ENCODE measurements at regions not wholly inside any gene's neighbourhood (a gene's known extent, or its start where the extent isn't known, plus 50 kb on each side); places are given as distances from the start of the nearest gene placed in this dataset.
"Not testable (repeated sequence)": the region's sequence is repeated elsewhere in the genome, so short reads cannot be mapped to it uniquely, and the experiment has no call there.

DNA sequence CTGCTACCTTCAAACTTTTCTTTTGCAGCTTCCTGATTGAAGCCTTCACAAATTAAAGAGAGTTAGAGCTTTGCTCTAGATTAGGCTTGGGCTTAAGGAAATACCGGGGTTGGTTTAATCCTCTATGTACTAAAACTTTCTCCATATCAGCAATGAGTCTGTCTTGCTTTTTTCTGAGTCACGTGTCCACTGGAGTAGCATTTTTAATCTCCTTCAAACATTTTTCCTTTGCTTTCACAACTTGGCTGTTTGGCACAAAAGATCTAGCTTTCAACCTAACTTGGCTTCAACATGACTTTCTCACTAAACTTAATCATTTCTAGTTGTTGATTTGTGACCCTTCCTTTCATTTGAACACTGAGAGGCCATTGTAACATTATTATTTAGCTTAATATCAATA lies 261.6 kb downstream of the PLK2 start:
- no peak for DNase-seq

DNA sequence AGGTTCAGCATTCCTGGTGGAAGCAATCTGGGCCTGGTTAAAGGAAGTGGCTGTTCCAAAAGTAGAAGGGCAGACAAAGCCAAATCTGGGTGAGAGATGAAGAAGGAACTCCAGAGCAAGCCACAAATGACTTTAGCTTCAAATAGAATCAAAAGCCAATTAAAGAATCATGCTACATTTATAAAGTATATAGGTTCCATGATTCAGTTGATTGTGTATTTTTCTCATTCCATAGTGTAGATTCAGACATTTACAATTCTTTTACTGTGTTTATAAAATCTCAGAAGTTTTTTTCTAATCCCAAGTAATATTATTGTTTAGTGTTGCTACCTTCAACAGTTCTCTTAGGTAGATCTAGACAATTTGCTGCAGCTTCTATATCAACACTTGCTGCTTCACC lies 262.0 kb downstream of the PLK2 start:
- DNase-seq, result no peak

DNA sequence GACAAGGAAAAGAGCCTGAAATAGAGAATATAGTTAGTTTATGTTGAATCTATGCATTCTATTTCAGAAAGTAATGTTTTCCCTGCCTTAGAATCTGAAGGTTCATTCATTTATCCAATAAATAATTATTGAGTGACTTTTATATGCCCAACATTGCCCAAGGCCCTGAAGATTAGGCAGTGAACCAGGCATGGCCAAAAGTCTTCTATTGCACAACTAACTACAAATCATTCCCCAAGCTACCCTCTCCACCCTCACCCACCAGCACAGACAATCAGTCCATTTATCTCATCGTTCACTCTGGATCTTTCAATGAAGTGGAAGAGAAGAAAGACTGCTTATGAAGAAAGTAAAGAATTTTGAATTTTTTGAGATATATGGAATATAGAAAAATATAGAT lies 268.4 kb downstream of the PLK2 start:
- no peak for DNase-seq

DNA sequence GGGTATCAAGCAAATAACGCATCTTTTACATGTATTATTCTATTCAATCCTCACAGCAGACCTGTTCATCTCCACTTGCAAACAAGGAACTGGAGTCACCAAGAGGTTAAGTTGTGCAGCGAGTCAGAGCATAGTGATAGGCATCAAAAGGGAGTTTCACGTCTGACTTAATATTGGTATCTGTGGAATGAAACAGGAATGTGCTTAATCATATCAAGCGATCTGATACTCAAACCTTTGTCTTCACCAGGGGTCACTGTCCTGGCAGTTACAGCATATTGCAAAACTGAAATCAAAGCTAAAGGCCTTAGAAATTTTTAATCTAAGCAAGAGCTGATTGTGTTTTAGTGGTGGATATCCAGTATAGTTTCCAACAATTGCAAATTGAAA lies 271.6 kb downstream of the PLK2 start:
- DNase-seq, result no peak

DNA sequence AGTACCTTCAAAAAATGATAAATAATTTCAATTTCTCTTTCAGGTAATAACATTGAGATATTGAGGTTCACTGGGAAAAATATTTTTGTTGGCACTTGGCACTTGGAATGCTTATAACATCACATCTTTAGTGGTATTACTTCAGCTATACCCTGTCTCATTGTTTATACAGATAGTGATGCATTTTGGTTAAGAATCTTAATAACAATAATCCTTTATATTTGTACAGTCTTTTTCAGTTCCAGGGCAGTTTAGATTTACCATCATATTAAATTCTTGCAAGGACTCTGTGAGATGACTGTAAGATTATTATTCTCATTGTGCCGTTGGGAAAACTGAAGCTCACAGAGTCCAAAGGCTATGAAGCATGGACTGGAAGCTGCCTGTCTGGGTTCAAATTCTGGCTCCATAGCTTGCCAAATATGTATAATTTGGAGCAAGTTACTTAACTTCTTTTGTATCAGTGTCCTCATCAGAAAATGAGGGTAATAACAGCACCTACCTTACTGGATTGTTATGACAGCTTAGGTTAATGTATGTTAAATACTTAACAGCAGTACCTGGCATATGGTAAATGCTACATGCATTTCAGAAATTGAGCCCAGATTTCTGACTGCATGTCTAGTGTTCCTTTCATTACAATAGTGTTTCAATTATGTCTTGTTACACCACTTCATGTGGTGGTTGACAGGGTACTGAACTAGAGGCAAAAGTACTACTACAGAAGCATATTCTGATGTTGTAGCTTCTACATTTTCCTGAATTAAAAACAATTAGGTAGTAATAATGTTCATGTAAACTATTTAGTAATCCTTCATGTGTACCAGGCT lies 272.2 kb downstream of the PLK2 start:
- no peak for DNase-seq

DNA sequence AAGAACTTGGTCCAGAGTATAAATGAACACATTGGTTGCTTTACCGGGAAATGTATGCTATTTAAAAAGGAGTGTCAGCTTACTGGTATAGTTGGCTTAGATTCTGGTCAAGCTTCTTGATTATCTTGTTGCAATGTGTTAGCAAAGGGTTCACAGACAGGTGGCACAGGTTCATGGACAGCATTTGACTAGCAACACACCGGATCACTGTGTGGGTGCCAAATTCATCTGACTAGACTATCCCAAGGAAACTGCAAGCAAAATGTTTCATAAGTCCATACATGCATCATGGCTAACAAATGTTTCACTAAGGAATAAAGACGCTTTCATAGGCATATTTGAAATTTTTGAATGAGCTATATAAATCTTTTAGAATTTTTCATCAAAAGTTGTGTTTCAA lies 274.1 kb downstream of the PLK2 start:
- no peak for DNase-seq

DNA sequence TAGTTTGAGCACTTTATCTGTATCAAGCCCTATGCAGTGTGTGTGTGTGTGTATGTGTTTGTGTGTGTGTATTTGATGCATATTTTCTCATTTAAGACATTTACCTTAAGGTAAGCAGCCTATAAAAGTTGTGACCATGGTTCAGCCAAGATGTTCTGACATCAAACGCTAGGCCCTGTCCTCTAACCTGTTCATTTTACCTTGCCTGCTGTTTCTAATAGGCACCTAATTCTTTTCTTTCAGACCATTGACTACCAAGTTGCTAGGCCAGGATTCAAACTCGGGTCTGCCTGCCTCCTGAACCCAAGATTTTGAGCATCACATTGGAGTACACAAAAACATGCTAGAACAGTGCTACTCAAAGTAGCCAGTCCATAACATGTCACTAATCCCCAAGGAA lies 274.5 kb downstream of the PLK2 start:
- no peak for DNase-seq

DNA sequence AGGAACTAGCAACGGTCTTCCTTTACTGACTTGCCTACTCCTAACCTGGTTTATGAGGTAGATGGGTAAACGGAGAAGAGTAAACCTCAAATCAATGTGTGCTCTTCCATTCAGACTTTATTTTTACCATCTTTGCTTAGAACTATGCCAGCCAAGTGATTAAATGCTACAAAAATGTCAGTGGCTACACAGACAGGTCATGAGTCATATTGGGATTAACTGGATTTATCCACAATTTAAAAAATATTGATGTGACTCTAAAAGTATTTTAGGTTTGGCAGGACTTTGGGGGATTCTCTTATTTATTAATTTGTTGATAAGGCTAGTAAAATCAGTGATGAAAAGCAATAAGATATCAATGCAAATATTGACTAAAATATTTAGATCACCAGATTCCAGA lies 275.0 kb downstream of the PLK2 start:
- DNase-seq, result no peak

DNA sequence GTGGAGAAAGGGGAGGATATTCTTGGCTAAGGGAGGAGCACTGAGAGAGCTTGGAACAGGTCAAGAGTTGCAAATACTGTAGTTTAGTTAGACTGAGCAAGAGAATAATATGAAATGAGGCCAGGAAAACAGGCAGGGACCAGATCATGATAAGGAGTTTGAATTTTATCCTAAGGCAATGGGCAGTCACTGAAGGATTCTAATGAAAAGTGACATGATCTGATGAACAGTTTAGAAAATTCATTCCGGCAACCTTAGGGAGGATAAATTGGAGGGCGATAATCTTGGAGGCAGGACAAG lies 276.1 kb downstream of the PLK2 start:
- DNase-seq, result no peak

DNA sequence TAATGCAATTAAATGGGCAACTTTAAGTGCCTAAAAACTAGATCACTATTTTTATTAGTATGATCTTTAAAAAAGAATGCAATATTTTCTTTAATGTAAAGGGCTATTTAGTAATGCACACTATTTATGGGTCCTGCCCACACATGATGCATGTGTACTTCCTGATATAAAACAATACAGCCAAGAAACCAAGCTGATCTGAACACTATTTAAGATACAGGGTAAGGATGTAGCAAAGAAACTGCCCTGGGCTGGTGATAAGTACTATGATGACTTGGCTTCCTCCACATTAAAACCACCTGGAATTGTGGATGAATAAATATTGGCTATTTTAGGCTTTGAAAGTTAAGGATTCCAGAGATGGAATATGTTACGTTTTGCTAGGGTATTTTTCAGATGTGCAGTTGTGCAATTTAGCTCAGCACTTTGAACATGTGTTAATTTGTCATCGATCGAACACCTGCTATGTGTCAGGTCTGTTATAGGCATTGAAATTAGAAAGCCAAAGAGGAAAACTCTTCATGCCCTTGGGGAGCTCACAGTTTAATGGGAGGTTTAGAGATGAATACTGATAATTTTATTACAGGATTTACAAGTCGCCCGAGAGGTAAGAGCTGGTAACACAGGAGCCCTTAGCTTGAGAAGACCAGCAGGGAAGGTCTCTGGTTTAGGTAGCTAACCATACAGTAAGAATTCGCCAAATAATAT lies 276.7 kb downstream of the PLK2 start:
- DNase-seq, result no peak

DNA sequence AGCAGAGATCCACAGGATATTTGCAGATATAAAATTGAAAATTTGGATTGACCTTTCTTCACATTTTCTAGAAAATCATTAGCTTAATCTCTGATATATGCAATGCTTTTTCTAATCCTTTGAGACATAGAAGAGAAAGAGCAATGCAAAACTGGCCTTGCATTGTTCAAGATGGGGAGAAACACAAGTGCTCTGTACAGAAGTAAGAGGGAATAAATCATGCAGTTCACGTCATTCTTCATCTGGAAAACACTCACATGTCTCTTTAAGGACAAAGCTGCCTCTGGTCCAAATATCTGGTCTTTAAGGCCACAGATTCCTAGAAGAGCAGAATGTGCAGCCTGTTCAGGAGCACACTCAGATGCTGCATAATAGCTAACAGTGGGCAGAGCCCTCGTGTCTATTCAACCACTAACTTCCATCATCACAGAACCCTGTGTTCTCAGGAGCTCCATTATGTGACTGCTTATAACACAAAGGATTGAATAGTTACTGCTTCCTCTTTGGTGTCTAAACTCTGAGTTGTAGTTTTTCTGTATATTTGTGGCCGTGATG lies 277.5 kb downstream of the PLK2 start:
- DNase-seq, result no peak

DNA sequence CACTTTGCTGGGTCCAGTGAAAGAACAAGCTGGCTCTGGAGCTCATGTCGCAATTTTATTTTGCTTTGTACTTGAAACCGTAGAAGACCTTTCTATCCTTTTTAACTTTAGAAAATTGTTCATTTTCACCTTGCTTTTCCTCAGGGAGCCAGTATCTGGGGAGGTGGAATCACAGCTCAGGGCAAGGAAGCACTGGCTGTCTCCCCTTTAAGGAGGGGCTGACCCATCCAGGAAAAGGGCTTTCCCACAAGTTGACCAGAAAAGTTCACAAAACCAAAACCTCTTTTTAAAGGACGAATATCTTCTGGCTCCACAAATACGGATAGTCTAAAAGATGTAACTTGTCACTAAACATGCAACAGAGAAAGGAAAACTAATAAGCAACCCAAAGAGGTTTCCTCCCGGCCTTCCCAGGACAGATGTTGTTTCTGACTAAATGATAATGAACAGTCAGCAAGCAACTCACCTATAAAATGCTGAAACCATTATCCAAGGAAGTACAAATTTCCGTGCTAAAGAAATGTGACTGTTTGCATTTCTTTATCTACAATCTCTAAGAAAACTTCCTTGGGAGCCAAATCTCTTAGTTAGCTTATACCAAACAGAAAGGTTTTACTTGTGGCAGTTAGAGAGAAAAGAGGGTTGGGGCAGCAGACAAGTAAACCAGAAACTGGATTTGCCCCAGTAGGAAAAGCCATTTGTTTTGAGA lies 278.2 kb downstream of the PLK2 start:
- no peak for DNase-seq

DNA sequence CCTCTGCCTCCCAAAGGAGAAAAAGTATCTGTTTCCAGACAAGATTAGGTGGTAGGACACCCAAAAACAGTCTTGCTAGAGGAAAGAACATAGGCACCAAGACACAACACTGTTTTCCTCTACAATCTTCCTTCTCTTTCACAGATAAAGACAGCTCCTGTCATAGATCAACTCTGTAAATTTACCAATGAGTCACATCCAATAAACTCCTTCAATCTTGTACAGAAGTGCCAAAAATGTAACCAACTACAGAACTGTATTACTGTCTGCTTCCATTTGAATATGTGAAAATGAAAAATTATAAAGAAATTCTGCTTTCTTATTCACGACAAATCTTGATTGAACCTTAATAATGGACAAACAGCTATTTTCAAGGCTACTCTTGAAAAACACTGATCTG lies 286.9 kb downstream of the PLK2 start:
- DNase-seq, result no peak

DNA sequence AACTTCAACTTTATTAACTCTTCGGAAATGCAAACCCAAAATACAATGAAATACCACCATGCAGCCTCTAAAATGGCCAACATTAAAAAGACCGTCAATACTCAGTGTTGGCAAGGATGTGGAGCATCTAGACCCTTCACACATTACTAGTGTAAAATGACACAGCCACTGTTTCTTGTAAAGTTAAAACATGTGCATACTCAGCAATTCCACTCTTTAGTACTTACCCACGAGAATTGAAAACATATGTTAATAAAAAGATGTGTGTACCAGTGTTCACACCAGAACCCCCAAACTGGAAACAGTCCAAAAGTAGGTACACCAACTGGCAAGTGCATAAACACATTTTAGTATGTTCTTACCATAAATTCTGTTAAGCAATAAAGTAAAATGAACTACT lies 294.7 kb downstream of the PLK2 start:
- no peak for DNase-seq

DNA sequence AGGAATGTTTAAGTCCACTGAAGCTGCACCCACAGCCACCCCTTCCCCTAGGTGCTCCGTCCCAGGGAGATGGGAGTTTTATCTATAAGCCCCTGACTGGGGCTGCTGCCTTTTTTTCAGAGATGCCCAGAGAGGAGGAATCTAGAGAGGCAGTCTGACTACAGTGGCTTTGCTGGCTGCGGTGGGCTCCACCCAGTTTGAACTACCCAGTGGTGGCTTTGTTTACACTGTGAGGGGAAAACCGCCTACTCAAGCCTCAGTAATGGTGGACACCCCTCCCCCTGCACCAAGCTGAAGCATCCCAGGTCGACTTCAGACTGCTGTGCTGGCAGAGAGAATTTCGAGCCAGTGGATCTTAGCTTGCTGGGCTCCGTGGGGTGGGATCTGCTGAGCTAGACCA lies 298.0 kb downstream of the PLK2 start:
- not testable (repeated sequence) for DNase-seq

DNA sequence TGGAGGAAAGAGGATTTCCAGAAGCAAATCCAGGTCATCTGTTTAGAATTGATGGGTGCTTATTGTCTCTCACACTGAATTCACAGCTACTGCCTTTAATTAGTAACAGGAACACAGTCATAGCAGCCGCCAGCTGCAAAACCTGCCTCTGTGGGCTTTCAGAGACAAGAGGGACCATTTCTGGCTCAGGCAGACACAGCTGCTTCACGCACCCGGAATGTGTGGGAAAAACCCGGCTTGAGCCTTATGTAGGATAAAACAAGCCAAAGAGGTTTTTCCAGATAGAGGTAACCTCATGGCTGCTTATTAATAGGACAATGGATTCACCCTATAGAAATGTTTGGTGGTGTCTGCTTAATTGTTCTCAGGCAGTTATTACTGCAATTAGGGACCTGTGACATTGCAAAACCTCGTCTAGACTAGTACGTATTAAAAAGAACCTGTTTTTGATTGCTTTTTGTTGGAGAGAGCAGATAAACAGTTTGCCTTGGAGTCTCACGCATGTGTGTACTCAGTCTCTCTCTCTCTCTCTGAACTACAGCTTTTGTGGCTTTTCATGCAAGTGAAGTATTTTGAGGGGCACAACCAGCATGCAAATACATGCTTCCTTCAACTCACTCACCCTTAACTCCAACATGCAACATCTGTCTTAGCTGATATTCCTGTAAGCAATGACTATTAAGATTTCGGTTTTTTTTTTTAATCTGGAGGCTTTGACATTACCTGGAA lies 302.7 kb downstream of the PLK2 start:
- no peak for DNase-seq

DNA sequence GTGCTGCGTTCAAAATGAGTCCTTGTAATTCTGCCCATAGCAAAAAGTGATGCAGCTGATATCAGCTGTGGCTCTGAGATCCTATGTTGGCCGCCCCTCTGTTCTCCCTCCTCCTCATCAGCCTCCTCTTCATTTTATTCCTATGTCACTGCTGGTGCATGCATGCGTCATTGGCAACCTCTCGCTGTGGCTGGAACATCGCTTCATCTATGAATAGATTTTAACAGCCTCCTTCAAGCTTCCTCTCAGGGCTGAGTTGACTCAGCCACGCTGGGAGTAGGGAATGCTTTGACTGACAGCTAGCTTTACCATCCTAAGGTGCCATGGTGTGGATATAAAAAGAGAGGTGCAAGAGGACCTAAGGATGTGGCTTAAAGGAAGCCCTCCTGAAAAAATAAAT lies 303.5 kb downstream of the PLK2 start:
- no peak for DNase-seq

DNA sequence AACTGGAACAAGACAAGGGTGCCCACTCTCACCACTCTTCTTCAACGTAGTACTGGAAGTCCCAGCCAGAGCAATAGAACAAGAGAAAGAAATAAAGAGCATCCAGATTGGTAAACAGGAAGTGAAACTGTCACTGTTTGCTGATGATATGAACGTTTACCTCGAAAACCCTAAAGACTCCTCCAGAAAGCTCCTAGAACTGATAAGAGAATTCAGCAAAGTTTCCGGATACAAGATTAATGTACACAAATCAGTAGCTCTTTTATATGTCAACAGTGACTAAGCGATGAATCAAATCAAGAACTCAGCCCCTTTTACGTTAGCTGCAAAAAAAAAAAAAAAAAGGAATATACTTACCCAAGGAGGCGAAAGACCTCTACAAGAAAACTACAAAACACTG lies 306.6 kb downstream of the PLK2 start:
- no peak for DNase-seq

DNA sequence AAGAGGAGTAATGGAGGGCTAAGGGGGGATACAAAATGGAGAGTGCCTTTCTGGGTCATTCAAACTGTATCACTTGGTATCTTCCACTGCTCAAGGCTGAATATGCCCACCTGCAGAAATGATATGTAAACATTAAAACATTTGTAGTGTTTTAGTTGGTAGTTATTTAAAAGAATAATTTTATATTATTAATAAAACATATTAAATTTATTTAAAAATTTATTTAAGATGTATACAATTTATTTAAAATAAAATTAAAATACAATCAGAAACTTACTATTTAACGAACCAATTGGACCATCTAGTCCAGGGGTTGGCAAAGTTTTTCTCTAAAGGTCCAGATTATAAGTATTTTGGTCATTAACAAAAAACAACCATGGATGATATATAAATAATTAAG lies 308.5 kb downstream of the PLK2 start:
- DNase-seq, result no peak

DNA sequence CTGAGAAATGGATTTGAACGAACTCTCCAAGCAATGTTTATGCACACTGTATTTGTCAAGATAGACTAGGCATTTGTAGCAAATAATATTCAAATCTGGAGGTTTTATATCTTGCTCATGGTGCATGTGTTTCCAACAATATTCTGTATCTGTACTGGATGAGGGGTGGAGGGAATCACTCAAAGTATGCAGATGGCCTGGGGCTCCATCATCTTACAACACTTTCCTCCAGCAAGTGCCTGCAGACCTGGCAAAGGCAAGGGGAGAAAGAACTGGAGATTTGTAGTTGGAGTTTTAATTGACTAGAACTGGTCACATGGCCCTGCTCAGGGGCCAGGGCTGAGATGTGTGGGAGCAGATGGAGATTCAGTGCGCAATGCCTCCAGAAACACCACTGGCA lies 309.0 kb downstream of the PLK2 start:
- no peak for DNase-seq

DNA sequence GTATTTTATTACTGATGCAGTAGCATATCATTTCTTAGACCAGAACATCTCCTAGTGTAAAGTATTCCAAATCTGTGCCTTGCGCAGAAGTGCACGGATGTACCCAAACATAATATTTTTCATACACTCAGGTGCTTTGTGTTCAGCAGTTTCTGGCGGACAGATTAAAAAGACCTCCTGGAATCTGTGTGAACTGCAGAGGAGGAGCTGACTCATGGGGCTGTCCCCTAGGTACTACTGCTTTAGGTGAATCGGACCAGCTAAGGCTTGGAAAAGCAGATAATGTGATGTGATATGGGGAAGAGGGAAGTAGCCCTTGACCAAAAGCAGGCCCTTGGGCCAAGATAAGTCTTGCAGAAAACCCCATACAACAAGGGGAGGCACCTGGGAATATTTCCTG lies 310.1 kb downstream of the PLK2 start:
- DNase-seq, result no peak

DNA sequence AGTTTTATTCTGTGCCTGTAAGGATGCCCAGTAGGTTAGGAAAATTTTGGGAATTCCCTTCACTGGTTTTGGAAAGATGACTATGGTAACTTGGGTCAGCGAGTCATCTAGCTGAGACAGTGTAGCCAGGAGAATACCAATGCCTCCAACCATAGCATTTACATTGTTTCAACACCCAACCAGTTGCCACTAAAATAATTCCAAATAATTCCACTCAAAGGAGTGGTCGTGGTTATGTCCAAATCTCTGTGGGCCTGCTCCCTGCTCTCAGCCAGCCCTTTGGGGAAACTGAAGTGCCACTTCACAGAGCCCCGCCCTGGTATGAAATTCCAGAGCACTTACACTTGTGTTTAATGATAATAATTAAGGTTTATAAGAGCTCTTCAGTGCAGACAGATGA lies 310.5 kb downstream of the PLK2 start:
- no peak for DNase-seq
